ENCODE measurements at regions not wholly inside any gene's neighbourhood (a gene's known extent, or its start where the extent isn't known, plus 50 kb on each side); places are given as distances from the start of the nearest gene placed in this dataset.

DNA sequence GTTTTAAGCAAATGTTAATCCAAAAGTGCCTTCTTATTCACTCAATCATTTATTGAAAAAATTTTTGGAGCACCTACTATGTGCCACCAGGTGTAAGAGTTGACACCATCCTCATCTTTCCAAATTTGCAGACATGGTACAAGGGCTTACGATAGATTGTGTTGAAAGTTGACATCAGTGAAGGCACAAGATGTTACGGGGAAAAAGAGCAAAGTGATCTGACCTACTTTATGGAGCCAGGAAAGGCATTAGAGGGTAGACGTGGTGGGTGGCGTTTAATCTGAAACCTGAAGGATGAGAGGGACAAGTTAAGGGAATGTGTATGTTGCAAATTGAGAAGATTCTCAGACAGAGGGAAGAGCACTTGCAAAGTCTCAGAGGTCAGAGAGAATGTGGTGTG is 167.8 kb upstream of the HAND2 start:
- no peaks in the 10 kb centered on the region for H3K27me3 ChIP-seq (replicated peaks in 1 of 4; ENCODE audit: control insufficient read depth in 3 of 4, extremely low read depth in 1 of 4, insufficient read depth in 3 of 4, low read length in 3 of 4)
- no peaks in the 10 kb centered on the region for H3K9me3 ChIP-seq (ENCODE audit: insufficient read depth in 2 of 2, low read depth in 1 of 2, low read length in 1 of 2)
- 93% methylated on average over 4 of the region's 4 CpGs; no CpG with 5 or more reads in 1 of the 2 experiments for WGBS, 2 experiments (ENCODE audit: extremely low coverage in 1 of 2, insufficient coverage in 1 of 2, insufficient read length in 1 of 2, insufficient replicate concordance in 2 of 2, low coverage in 1 of 2, low lambda C conversion rate in 2 of 2, missing lambda C conversion rate in 1 of 2)
- H4K5ac ChIP-seq (ENCODE audit: insufficient read length, low read depth, low read length) = no peak overlapping the region
- no peak overlapping the region for H2AFZ ChIP-seq (ENCODE audit: low read length)
- H3K27ac ChIP-seq (ENCODE audit: low read depth, low read length) = no peak overlapping the region
- no peaks in the 10 kb centered on the region for H3K4me1 ChIP-seq (replicated peaks in 1 of 4; ENCODE audit: control insufficient read depth in 3 of 4, insufficient read depth in 4 of 4, low read length in 3 of 4)
- CTCF ChIA-PET (ENCODE audit: partially characterized antibody) = interaction anchor here (1.2 kb wide), 1 partner anchor 12 kb away, joined by 4 read pairs; no protein-coding TSS in a partner anchor
- no peaks in the 10 kb centered on the region for H3K23me2 ChIP-seq (ENCODE audit: low read depth, low read length)
- H3K56ac ChIP-seq (replicated peaks; ENCODE audit: insufficient read length, low read depth, low read length) = no peak overlapping the region
- POLR2A ChIA-PET (ENCODE audit: partially characterized antibody) = no interaction called here
- H3K9ac ChIP-seq (replicated peaks in 1 of 4; ENCODE audit: extremely low read depth in 1 of 4, low read depth in 3 of 4, low read length in 3 of 4) = no peak overlapping the region
- no peak overlapping the region for H3K4me3 ChIP-seq (ENCODE audit: extremely low read depth in 1 of 4, insufficient read depth in 2 of 4, low read depth in 3 of 4, low read length in 4 of 4)
- H2BK5ac ChIP-seq (ENCODE audit: low read depth, low read length) = no peak overlapping the region
- no peak overlapping the region for H2BK120ac ChIP-seq (replicated peaks; ENCODE audit: low read depth, low read length)
- H3K23ac ChIP-seq (ENCODE audit: insufficient read length) = no peak overlapping the region
- H3K79me2 ChIP-seq (ENCODE audit: control insufficient read depth in 1 of 2, insufficient read depth in 2 of 2, low read length in 2 of 2) = no peaks in the 10 kb centered on the region
- H2BK15ac ChIP-seq (ENCODE audit: low read length) = no peak overlapping the region
- no peak for FAIRE-seq
- no peak overlapping the region for H4K8ac ChIP-seq (ENCODE audit: extremely low read depth, insufficient read depth, low read length)
- H3K4me2 ChIP-seq (ENCODE audit: insufficient read depth in 1 of 2, low read depth in 2 of 2, low read length in 2 of 2) = no peak overlapping the region
- H2AK5ac ChIP-seq (ENCODE audit: low read depth, low read length) = no peak overlapping the region
- H4K91ac ChIP-seq (replicated peaks; ENCODE audit: insufficient read length, low read length) = no peak overlapping the region
- H2BK12ac ChIP-seq (ENCODE audit: low read depth, low read length) = no peak overlapping the region
- H3K14ac ChIP-seq (ENCODE audit: insufficient read length) = no peak overlapping the region
- H2BK20ac ChIP-seq (ENCODE audit: low read length) = no peak overlapping the region
- H3K18ac ChIP-seq (ENCODE audit: extremely low read depth, low read length) = no peak overlapping the region
- H3K4ac ChIP-seq (replicated peaks; ENCODE audit: insufficient read length, low read depth, low read length) = no peak overlapping the region
- no peaks in the 10 kb centered on the region for H3K36me3 ChIP-seq (ENCODE audit: control insufficient read depth in 2 of 4, insufficient read depth in 4 of 4, low read length in 3 of 4)
- no peak for DNase-seq (ENCODE audit: low read depth in 1 of 2, low spot score in 2 of 2)
- TF ChIP-seq EP300 (IDR thresholded peaks at IDR 0.05; ENCODE audit: borderline replicate concordance in 1 of 2, low read depth in 2 of 2, low read length in 2 of 2) (no peak), CTBP2 (IDR thresholded peaks at IDR 0.05; ENCODE audit: borderline replicate concordance, insufficient read depth, insufficient read length, low read length) (no peak), SIRT6 (IDR thresholded peaks at IDR 0.05; ENCODE audit: low read length) (no peak), TAF1 (IDR thresholded peaks at IDR 0.05; ENCODE audit: low read depth, low read length) (no peak), SP4 (IDR thresholded peaks at IDR 0.05; ENCODE audit: low read length) (no peak), JUND (IDR thresholded peaks at IDR 0.05; ENCODE audit: low read length) (no peak), POLR2A (IDR thresholded peaks at IDR 0.05; ENCODE audit: control extremely low read depth in 1 of 2, low read depth in 2 of 2, low read length in 2 of 2) (no peak), JUN (IDR thresholded peaks at IDR 0.05; ENCODE audit: low read depth, low read length) (no peak)
- no peaks in the 10 kb centered on the region for H4K20me1 ChIP-seq (replicated peaks in 1 of 2; ENCODE audit: control insufficient read depth in 1 of 2, insufficient read depth in 2 of 2, low read length in 2 of 2)
- H3K79me1 ChIP-seq (ENCODE audit: low read depth, low read length) = no peaks in the 10 kb centered on the region
